Keratinocyte (primary cell): ENCODE measurements at regions not wholly inside any gene's neighbourhood (a gene's known extent, or its start where the extent isn't known, plus 50 kb on each side); places are given as distances from the start of the nearest gene placed in this dataset.

Experiments used
- DNase-seq: peaks from one replicate; pipeline ENCODE4 v3.0.0-alpha.2; 2011; ENCODE audit warnings: low read depth, missing footprints, low spot score
- FAIRE-seq: peaks from 2 replicates; lab custom pipeline; 2011; peaks lifted over from hg19 to GRCh38; lab: Jason Lieb, UNC
- H2AFZ ChIP-seq: 2 replicates; pipeline ENCODE4 v1.6.0; 2012; ENCODE audit warnings: low read length, control low read depth, inconsistent platforms; ENCODE audit not compliant: control insufficient read depth
- H3K27ac ChIP-seq: 2 replicates; pipeline ENCODE4 v1.5.1; 2011; ENCODE audit warnings: low read length; ENCODE audit not compliant: control insufficient read depth, insufficient read depth
- H3K27me3 ChIP-seq: 3 replicates; pipeline ENCODE4 v1.6.0; 2011; ENCODE audit warnings: low read length; ENCODE audit not compliant: control insufficient read depth, insufficient read depth; ENCODE audit errors: extremely low read depth
- H3K36me3 ChIP-seq, 2 experiments: 2 replicates in 1 of 2; 3 replicates in 1 of 2; pipeline ENCODE4 v1.5.1; 2011; ENCODE audit warnings: low read length in 2 of 2, mild to moderate bottlenecking in 1 of 2; ENCODE audit not compliant: control insufficient read depth in 2 of 2, insufficient read depth in 2 of 2; ENCODE audit errors: extremely low read depth in 1 of 2
- H3K4me1 ChIP-seq: 3 replicates; pipeline ENCODE4 v1.5.1; 2011; ENCODE audit warnings: low read length; ENCODE audit not compliant: control insufficient read depth, insufficient read depth; ENCODE audit errors: extremely low read depth
- H3K4me2 ChIP-seq: 3 replicates; pipeline ENCODE4 v1.6.0; 2011; ENCODE audit warnings: low read depth, low read length; ENCODE audit not compliant: control insufficient read depth, insufficient read depth; ENCODE audit errors: extremely low read depth
- H3K4me3 ChIP-seq, 3 experiments: fragments of 200-600 bp in 1 of 3; sonication (generic) in 1 of 3; 2 replicates in 2 of 3; 3 replicates in 1 of 3; pipeline ENCODE4 v1.5.1; 2011 to 2016; ENCODE audit warnings: low read length in 3 of 3, mild to moderate bottlenecking in 3 of 3, control low read depth in 2 of 3, inconsistent platforms in 1 of 3, low read depth in 1 of 3, mixed read lengths in 1 of 3, mixed run types in 1 of 3, moderate library complexity in 1 of 3; ENCODE audit not compliant: control insufficient read depth in 2 of 3, insufficient read depth in 2 of 3; ENCODE audit errors: extremely low read depth in 1 of 3
- H3K79me2 ChIP-seq: 2 replicates; pipeline ENCODE4 v1.6.0; 2012; ENCODE audit warnings: low read length; ENCODE audit not compliant: control insufficient read depth, insufficient read depth
- H3K9ac ChIP-seq: 3 replicates; pipeline ENCODE4 v1.6.0; 2011; ENCODE audit warnings: low read length; ENCODE audit not compliant: control insufficient read depth, insufficient read depth; ENCODE audit errors: extremely low read depth
- H3K9me1 ChIP-seq: 3 replicates; pipeline ENCODE4 v1.6.0; 2011; ENCODE audit warnings: low read length; ENCODE audit not compliant: control insufficient read depth, insufficient read depth; ENCODE audit errors: extremely low read depth
- H3K9me3 ChIP-seq: 2 replicates; pipeline ENCODE4 v1.5.1; 2012; ENCODE audit warnings: low read depth, low read length; ENCODE audit not compliant: control insufficient read depth
- H4K20me1 ChIP-seq: 3 replicates; pipeline ENCODE4 v1.6.0; 2011; ENCODE audit warnings: low read length; ENCODE audit not compliant: control insufficient read depth, insufficient read depth; ENCODE audit errors: extremely low read depth
- EZH2 ChIP-seq: IDR thresholded peaks from one replicate; pipeline ENCODE4 v1.6.1; 2012; ENCODE audit warnings: inconsistent platforms, mild to moderate bottlenecking, low read length, moderate library complexity
- dilution Hi-C: fragments of 300-500 bp; cut with MboI; formaldehyde crosslinking; loops from one replicate; pipeline ENCODE4 v1.7.0; 2020; ENCODE audit warnings: low sequenced_read_pairs; ENCODE audit not compliant: extremely low pct_ligation_motif_present
- TF ChIP-seq, protein P1 (sequence below), 3 experiments: IDR thresholded peaks in 1 of 3; conservative IDR thresholded peaks in 1 of 3; optimal IDR thresholded peaks in 1 of 3; 2 replicates in 2 of 3; 3 replicates in 1 of 3; pipeline versions ENCODE3 to v1.5.1; 2011; ENCODE audit warnings: low read length in 3 of 3, mild to moderate bottlenecking in 3 of 3, moderate library complexity in 2 of 3, control low read depth in 1 of 3, inconsistent platforms in 1 of 3; ENCODE audit not compliant: insufficient read depth in 2 of 3; ENCODE audit errors: extremely low read depth in 1 of 3

DNA sequence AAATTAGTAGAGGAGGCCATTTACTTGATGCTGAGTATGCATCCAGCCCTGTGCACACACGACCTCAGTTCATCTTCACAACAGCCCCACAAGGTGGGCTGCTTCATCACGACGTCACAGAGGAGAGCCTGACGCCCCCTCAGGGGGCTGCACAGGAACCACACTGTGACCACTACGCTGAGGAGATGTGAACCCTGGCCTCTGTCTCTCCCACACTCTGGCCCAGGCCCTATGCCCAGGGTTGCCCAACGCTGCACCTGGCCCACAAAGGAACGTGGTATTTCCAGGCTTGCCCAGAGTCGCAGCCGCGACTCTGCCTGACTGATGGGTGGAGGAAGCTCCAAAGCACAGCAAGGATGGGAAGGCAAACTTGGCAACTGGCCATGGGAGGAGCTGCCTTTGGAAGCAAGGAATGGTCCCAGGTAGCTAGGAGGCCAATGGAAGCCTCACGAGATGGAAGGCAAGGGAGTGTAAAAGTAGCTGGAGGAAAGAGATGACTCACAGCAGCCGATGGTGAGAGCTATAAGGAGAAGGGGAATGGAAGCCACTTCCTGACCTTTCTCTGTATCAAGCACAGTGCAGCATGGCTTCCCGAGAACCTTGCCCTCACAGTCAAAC lies 226.0 kb downstream of the KLF13 start:
- Histone ChIP-seq H3K9me1 (no peaks in the 10 kb centered on the region), H3K4me1 (peaks cover 24% of the 10 kb centered on the region), H3K9me3 (no peaks in the 10 kb centered on the region), H3K4me2 (no peak overlapping the region), H3K36me3 (no peaks in the 10 kb centered on the region), H3K27me3 (peaks cover 7% of the 10 kb centered on the region), H3K27ac (no peak overlapping the region), H4K20me1 (no peaks in the 10 kb centered on the region), H2AFZ (peak overlapping the region; percentile 21), H3K79me2 (no peaks in the 10 kb centered on the region), H3K4me3 (no peak overlapping the region), H3K9ac (no peak overlapping the region)
- DNase-seq (peak; percentile 84), FAIRE-seq (peak; percentile 91)
- no peak for TF ChIP-seq EZH2
- TF ChIP-seq, protein P1, sequence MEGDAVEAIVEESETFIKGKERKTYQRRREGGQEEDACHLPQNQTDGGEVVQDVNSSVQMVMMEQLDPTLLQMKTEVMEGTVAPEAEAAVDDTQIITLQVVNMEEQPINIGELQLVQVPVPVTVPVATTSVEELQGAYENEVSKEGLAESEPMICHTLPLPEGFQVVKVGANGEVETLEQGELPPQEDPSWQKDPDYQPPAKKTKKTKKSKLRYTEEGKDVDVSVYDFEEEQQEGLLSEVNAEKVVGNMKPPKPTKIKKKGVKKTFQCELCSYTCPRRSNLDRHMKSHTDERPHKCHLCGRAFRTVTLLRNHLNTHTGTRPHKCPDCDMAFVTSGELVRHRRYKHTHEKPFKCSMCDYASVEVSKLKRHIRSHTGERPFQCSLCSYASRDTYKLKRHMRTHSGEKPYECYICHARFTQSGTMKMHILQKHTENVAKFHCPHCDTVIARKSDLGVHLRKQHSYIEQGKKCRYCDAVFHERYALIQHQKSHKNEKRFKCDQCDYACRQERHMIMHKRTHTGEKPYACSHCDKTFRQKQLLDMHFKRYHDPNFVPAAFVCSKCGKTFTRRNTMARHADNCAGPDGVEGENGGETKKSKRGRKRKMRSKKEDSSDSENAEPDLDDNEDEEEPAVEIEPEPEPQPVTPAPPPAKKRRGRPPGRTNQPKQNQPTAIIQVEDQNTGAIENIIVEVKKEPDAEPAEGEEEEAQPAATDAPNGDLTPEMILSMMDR (optimal IDR thresholded peaks at IDR 0.05 in 1 of 3, IDR thresholded peaks at IDR 0.05 in 1 of 3, conservative IDR thresholded peaks at IDR 0.05 in 1 of 3; ENCODE audit: extremely low read depth in 1 of 3, insufficient read depth in 2 of 3, low read length in 3 of 3) = no peak
- dilution Hi-C loops = no loop called here

DNA sequence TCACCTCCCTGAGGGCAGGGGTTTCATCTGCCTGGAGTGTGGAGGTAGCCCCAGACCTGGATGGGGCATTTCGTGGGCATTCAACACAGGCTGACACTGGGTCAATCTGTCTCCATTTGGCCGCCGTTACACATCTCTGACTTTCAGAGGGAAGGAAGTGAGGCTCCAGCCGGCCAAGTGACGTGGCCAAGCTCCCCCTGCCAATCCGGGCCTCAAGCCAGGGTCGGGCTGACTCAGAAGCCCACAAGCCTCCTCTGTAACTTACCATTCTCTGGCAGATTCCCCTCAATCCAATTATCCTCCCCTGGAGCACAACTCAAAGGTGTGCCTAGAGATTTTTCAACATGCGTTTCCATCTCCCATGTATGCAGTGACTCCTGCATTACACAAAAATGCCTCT lies 227.6 kb downstream of the KLF13 start:
- Histone ChIP-seq H3K27ac (no peak overlapping the region), H3K9me3 (no peaks in the 10 kb centered on the region), H3K4me2 (peak overlapping the region; percentile 2), H2AFZ (peak overlapping the region; percentile 62), H3K4me3 (no peak overlapping the region), H3K36me3 (no peaks in the 10 kb centered on the region), H3K79me2 (no peaks in the 10 kb centered on the region), H3K4me1 (peaks cover 24% of the 10 kb centered on the region), H3K9ac (no peak overlapping the region), H3K9me1 (no peaks in the 10 kb centered on the region), H4K20me1 (no peaks in the 10 kb centered on the region), H3K27me3 (peaks cover 7% of the 10 kb centered on the region)
- DNase-seq (peak; percentile 30), FAIRE-seq (no peak)
- dilution Hi-C loops = no loop called here
- TF ChIP-seq, protein P1 (optimal IDR thresholded peaks at IDR 0.05 in 1 of 3, IDR thresholded peaks at IDR 0.05 in 1 of 3, conservative IDR thresholded peaks at IDR 0.05 in 1 of 3; ENCODE audit: extremely low read depth in 1 of 3, insufficient read depth in 2 of 3, low read length in 3 of 3) = no peak
